GM19468 (cell line): ENCODE measurements at regions not wholly inside any gene's neighbourhood (a gene's known extent, or its start where the extent isn't known, plus 50 kb on each side); places are given as distances from the start of the nearest gene placed in this dataset.

Experiments
- ATAC-seq: cut with Tn5 transposase; IDR thresholded peaks from one replicate; pipeline ENCODE4 v1.9.1; 2021; ENCODE audit warnings: mild to moderate bottlenecking, moderate library complexity, moderate number of reproducible peaks; ENCODE audit not compliant: unreplicated experiment; ENCODE audit errors: extremely low read depth

DNA sequence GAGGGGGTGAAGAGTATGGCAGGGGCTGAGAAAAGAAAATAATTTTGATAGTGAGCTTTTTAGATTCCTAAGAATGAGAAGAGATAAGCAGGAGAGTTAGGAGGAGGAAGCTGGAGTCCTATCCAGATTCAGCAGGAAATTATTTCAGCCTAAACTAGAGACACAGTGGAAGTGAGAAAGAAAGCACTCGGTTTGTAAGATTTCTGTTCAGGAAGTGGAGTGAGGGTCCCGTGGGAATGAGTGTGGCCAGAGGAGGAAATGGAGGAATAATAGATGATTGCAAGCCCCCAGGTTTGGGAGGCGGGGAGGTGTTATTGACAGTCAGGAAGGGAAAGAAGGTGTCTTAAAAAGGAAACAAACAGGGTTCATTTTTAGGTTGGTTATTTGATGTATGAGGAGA is 84.8 kb upstream of the NRP1 start:
- no peak for ATAC-seq

GRCh38 chr10:33418301-33418700 is 83.8 kb upstream of the NRP1 start:
- ATAC-seq: no peak

GRCh38 chr10:33416691-33417090 is 82.2 kb upstream of the NRP1 start:
- ATAC-seq: no peak

DNA sequence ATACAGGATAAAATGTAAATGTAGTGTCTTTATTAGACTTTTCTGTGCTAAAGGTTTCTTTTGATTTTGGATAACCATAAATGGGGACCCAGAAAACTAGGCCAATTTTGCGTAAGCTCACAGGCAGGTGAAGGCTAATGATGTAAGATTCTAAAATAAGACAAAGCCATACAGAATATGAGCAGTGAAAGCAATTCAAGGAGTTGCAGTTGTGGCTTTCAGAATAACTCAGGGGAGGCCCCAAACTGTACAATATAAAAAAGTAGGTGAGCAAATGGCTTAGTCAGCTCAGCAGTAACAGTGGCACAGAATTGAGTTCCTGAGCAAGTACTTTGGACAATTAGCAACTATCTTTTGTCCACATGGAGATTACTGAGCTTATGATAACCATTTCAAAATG is 81.7 kb upstream of the NRP1 start:
- ATAC-seq: no peak

- no peak for ATAC-seq
Measured at GRCh38 chr10:33414841-33415240, 80.4 kb upstream of the NRP1 start.

DNA sequence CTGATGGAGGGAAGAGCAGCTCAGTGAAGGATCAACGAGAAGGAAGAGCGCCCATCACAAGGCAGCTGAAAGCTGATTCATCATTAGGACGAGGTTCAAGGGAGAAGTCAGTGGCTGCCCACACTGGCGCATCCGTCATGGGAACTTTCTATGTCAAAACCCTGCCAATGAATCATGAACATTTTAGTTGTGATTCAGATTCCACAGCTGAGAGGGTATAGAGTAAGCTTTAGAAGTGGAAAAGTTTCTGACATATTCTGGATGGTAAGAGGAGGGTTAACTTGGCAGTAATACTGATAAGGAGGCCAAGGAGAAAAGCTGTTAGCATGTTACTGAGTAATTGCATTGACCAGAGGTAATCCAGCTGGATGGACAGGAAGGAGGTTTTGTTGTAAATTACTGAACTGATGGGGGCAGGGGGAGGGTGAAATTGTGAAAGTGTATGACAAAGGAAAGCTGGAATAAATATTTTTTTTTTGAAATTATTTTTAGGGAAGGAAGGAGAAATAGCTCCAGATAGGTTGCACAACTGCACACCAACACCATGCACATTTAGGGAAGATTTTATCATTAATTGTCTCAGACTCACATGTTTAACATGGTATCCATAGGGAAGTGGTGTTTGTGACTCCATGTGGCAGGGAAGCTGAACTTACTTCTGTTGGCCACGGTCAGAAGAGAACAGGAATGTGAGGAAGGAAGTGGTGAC is 78.3 kb upstream of the NRP1 start:
- no peak for ATAC-seq

DNA sequence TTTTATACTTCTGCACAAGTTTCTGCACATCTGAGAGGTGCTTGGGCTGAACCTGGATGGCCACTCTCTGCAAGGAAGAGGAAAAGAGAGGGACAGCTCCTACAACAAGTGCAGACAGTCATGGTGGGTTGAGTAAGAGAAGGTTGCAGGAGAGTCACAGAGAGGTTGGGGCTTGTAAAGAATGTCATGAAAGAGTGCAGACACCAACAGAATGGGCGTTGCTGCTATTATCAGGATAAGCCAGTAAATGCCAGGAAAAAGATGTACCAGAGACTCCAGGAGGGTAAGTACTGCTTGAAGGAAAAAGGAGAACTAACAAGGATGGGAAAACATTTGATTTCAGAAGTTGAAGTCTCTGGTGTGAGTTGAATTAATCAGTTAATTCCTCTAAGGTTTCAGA is 77.8 kb upstream of the NRP1 start:
- no peak for ATAC-seq

DNA sequence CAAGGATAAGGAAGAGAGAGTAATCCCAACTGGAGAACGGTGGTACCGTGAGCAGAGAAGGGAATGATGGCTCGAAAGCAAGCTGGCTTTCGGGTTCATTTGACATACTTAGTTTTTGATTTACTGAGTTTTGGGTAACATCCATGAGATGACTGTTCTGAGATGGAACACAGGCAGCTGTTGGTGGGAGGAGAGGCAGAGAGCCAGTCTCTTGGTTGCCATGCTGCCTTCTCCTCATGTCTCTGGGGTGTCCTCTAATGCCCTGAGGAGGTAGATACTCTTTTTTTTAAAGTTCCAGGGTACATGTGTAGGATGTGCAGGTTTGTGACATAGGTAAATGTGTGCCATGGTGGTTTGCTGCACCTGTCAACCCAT is 76.4 kb upstream of the NRP1 start:
- no peak for ATAC-seq

GRCh38 chr10:33410096-33410859 is 75.8 kb upstream of the NRP1 start:
- no peak for ATAC-seq

DNA sequence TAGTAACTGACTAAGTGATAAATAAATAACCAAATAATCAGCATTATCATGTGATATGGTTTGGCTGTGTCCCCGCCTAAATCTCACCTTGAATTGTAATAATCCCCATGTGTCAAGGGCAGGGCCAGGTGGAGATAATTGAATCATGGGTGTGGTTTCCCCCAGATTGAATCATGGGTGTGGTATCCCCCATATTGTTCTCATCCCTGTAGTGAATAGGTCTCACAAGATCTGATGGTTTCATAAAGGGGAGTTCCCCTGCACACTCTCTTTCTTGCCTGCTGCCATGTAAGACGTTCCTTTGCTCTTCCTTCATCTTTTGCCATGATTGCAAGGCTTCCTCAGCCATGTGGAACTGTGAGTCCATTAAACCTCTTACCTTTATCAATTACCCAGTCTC is 72.1 kb upstream of the NRP1 start:
- no peak for ATAC-seq

GRCh38 chr10:33402220-33403073 is 68.0 kb upstream of the NRP1 start:
- ATAC-seq: no peak

DNA sequence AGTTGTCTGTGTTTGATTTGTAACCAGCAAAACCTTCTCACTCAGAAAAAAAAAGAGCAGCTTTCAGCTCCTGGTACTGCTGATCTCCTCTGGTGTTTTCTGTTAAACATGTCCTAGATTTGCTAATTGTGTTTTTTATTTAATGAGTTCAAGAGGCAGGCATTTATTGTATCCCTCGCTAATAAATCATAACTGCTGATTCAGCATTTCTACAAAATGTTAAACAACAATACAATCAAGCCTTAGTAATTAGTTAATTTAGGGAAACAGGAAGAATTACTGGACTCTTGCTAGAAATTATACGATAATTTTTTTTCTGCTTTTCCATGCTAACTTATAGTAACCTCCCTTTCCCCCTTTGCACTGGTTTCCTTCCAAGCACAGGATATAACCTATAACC is 66.8 kb upstream of the NRP1 start:
- ATAC-seq: no peak

GRCh38 chr10:33398796-33399195 is 64.3 kb upstream of the NRP1 start:
- no peak for ATAC-seq

- no peak for ATAC-seq
Measured at GRCh38 chr10:33396938-33397337, 62.5 kb upstream of the NRP1 start.

DNA sequence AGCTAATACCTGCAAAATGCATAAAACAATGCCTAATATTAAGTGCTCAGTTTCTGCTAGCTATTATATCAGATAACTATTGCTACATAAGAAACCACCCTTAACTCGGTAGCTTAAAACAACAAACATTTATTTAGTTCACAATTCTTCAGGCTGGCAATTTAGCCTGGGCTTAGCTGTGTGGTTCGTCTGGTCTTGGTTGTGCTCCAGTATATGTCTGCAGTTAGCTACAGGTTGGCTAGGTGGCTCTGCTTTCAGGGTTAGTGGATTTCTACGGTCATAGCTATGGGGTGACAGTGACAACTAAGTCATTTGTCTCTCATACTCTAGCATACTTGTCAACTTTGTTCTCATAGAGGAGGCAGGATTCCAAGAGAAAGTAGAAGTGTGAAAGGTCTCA is 61.8 kb upstream of the NRP1 start:
- ATAC-seq: no peak

GRCh38 chr10:33395201-33395600 is 60.7 kb upstream of the NRP1 start:
- ATAC-seq: no peak

DNA sequence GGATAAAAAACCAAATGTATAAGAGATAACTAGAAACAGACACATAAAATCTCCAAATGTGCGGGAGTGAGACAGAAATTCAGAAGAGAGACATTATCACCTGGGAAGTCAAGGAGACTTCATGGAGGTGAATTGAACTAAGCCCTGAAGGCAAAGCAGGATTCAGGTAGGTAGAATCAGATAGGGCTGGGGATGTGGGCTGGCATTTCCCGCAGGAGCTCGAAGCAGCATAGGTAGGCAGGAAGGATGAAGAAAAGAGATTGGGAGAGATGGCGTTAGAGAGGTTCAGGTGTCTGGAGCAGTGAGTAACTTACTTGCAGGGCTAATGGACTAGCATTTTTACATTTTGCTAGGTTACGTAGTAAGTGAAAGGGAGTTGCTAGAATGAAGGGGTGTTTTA is 58.2 kb upstream of the NRP1 start:
- no peak for ATAC-seq

GRCh38 chr10:33391611-33392465 is 57.4 kb upstream of the NRP1 start:
- ATAC-seq: no peak

GRCh38 chr10:33390046-33390445 is 55.6 kb upstream of the NRP1 start:
- no peak for ATAC-seq

DNA sequence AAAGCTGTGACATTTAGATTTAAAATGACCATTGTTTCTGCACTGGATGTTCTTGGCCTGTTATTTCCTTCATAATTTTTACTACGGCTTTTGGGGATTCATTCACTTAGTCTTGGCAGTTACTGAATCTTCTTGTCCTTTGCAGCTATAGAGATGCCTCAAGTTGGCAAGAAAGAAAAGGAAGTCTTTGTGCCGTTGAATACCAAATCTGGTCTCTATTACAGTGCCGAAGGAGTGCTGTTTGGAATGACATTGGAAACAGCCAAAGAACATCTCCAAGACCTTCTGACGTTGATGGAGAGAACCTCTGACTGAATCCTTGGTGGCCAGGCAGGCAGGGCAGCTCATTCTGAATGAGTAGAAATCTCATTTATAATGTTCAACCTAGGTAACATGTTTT is 54.3 kb upstream of the NRP1 start:
- ATAC-seq: no peak
